ENCODE measurements at regions not wholly inside any gene's neighbourhood (a gene's known extent, or its start where the extent isn't known, plus 50 kb on each side); places are given as distances from the start of the nearest gene placed in this dataset.

- TF ChIP-seq CTCF (IDR thresholded peaks at IDR 0.05) (no peak), POLR2AphosphoS5 (IDR thresholded peaks at IDR 0.05) (no peak), EP300 (IDR thresholded peaks at IDR 0.05; ENCODE audit: low read depth) (no peak)
Measured at GRCh38 chr21:28822123-28822399, 170.6 kb downstream of the LTN1 start.

All from transverse colon (tissue), 4 donors.